Panc1 (cell line): ENCODE measurements at regions not wholly inside any gene's neighbourhood (a gene's known extent, or its start where the extent isn't known, plus 50 kb on each side); places are given as distances from the start of the nearest gene placed in this dataset.

Experiments
- POLR2AphosphoS5 ChIP-seq: IDR thresholded peaks from 2 replicates; pipeline ENCODE4 v1.6.1; 2012; ENCODE audit warnings: mild to moderate bottlenecking, low read depth, low read length, moderate library complexity
- TF ChIP-seq, protein P1 (sequence below): fragments of 450-650 bp; IDR thresholded peaks from 2 replicates; pipeline ENCODE4 v1.5.1; 2017; ENCODE audit warnings: mild to moderate bottlenecking

DNA sequence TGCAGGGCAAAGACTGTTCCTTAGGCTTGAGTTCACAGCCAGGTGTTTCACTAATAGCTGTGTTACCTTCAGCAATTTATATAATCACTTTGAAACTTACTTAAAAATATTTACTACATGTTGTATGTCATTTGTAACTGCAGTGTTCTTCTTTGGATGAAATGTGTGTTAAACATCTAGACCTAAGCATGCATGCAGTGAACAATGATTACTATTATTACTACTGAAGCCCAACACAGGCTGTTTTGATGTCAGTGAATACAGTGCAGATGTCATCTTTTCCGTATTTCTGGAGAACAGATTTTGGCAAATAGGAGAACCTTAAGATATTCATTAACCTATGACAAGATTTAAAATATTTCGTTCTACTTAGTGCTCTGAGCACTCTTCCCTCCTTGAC, 101.8 kb upstream of the ANK2 start:
- TF ChIP-seq POLR2AphosphoS5 = no peak
- TF ChIP-seq, protein P1, sequence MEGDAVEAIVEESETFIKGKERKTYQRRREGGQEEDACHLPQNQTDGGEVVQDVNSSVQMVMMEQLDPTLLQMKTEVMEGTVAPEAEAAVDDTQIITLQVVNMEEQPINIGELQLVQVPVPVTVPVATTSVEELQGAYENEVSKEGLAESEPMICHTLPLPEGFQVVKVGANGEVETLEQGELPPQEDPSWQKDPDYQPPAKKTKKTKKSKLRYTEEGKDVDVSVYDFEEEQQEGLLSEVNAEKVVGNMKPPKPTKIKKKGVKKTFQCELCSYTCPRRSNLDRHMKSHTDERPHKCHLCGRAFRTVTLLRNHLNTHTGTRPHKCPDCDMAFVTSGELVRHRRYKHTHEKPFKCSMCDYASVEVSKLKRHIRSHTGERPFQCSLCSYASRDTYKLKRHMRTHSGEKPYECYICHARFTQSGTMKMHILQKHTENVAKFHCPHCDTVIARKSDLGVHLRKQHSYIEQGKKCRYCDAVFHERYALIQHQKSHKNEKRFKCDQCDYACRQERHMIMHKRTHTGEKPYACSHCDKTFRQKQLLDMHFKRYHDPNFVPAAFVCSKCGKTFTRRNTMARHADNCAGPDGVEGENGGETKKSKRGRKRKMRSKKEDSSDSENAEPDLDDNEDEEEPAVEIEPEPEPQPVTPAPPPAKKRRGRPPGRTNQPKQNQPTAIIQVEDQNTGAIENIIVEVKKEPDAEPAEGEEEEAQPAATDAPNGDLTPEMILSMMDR = no peak
